Endothelial cell of umbilical vein (primary cell): ENCODE measurements at regions not wholly inside any gene's neighbourhood (a gene's known extent, or its start where the extent isn't known, plus 50 kb on each side); places are given as distances from the start of the nearest gene placed in this dataset.

ENCODE experiments used
- BruUV-seq: library from RNA; stranded (reverse); fragments of 400-500 nt; replicated peaks from 2 replicates; lab custom pipeline; 2021; lab: Mats Ljungman, UMichigan
- CTCF ChIA-PET: fragments of 300-600, 350-600 bp; sonication (Branson Sonifier 250); formaldehyde crosslinking; loops from one replicate; lab custom pipeline; 2021; ENCODE audit warnings: antibody characterized with exemption, inconsistent platforms; lab: Charles Lee
- POLR2A ChIA-PET: fragments of 300-600, 350-600 bp; sonication (Branson Sonifier 250); formaldehyde crosslinking; loops from one replicate; lab custom pipeline; 2021; ENCODE audit warnings: antibody characterized with exemption, inconsistent platforms; lab: Charles Lee
- DNase-seq: peaks from one replicate; pipeline ENCODE4 v3.0.0-alpha.2; 2011; ENCODE audit warnings: low read depth, low spot score
- FAIRE-seq: peaks from 2 replicates; lab custom pipeline; 2011; peaks lifted over from hg19 to GRCh38; lab: Jason Lieb, UNC
- H2AFZ ChIP-seq: 2 replicates; pipeline ENCODE4 v1.6.0; 2012; ENCODE audit warnings: low read depth, low read length, control low read depth, inconsistent platforms
- H3K27ac ChIP-seq: 2 replicates; pipeline ENCODE4 v1.5.1; 2011; ENCODE audit warnings: low read depth, mild to moderate bottlenecking, control low read depth, low read length, moderate library complexity; ENCODE audit not compliant: insufficient read depth
- H3K27me3 ChIP-seq, 2 experiments: 2 replicates each; pipeline versions ENCODE4 v1.6.0 to v1.6.1; 2011; ENCODE audit warnings: low read length in 2 of 2, mixed read lengths in 1 of 2; ENCODE audit not compliant: control insufficient read depth in 2 of 2, insufficient read depth in 2 of 2
- H3K36me3 ChIP-seq, 2 experiments: 2 replicates in 1 of 2; 3 replicates in 1 of 2; pipeline ENCODE4 v1.5.1; 2011; ENCODE audit warnings: low read length in 2 of 2, mild to moderate bottlenecking in 1 of 2, moderate library complexity in 1 of 2; ENCODE audit not compliant: control insufficient read depth in 2 of 2, insufficient read depth in 2 of 2; ENCODE audit errors: extremely low read depth in 1 of 2
- H3K4me1 ChIP-seq: 3 replicates; pipeline ENCODE4 v1.5.1; 2011; ENCODE audit warnings: mild to moderate bottlenecking, low read length; ENCODE audit not compliant: control insufficient read depth, insufficient read depth; ENCODE audit errors: extremely low read depth
- H3K4me2 ChIP-seq: 2 replicates; pipeline ENCODE4 v1.6.1; 2011; ENCODE audit warnings: low read length, control low read depth, mixed read lengths; ENCODE audit not compliant: insufficient read depth
- H3K4me3 ChIP-seq, 3 experiments: fragments of 200-600 bp in 1 of 3; sonication (generic), shearing (Covaris generic) in 1 of 3; replicated peaks in 1 of 3; 2 replicates each; pipeline ENCODE4 v1.5.1; 2011 to 2016; ENCODE audit warnings: control low read depth in 3 of 3, low read length in 3 of 3, mild to moderate bottlenecking in 2 of 3, inconsistent platforms in 1 of 3, low read depth in 1 of 3, moderate library complexity in 1 of 3; ENCODE audit not compliant: insufficient read depth in 1 of 3
- H3K79me2 ChIP-seq: 2 replicates; pipeline ENCODE4 v1.6.0; 2012; ENCODE audit warnings: low read length, inconsistent platforms; ENCODE audit not compliant: control insufficient read depth, insufficient read depth
- H3K9ac ChIP-seq: replicated peaks from 2 replicates; pipeline ENCODE3; 2011; ENCODE audit warnings: low read length, control low read depth; ENCODE audit not compliant: insufficient read depth; ENCODE audit errors: extremely low read depth
- H3K9me1 ChIP-seq: replicated peaks from 3 replicates; pipeline ENCODE4 v1.6.0; 2011; ENCODE audit warnings: mild to moderate bottlenecking, low read length; ENCODE audit not compliant: control insufficient read depth, insufficient read depth; ENCODE audit errors: extremely low read depth
- H3K9me3 ChIP-seq: replicated peaks from 2 replicates; pipeline ENCODE4 v1.5.1; 2012; ENCODE audit warnings: low read length, inconsistent platforms; ENCODE audit not compliant: control insufficient read depth, insufficient read depth
- H4K20me1 ChIP-seq: replicated peaks from 2 replicates; pipeline ENCODE3; 2011; ENCODE audit warnings: mild to moderate bottlenecking, low read length; ENCODE audit not compliant: control insufficient read depth, insufficient read depth; ENCODE audit errors: extremely low read depth
- CTCF ChIP-seq, 2 donors: IDR thresholded peaks; 1 replicate in 1 of 2; 2 replicates in 1 of 2; pipeline ENCODE4 v1.5.1; 2011; ENCODE audit warnings: low read length in 2 of 2, mild to moderate bottlenecking in 2 of 2, moderate library complexity in 2 of 2, control low read depth in 1 of 2, inconsistent platforms in 1 of 2, low read depth in 1 of 2; ENCODE audit not compliant: insufficient read depth in 1 of 2; ENCODE audit errors: extremely low read depth in 1 of 2
- EZH2 ChIP-seq: IDR thresholded peaks from 2 replicates; pipeline ENCODE4 v1.6.1; 2012; ENCODE audit warnings: borderline replicate concordance, low read depth, mild to moderate bottlenecking, moderate library complexity, low read length, inconsistent platforms; ENCODE audit not compliant: severe bottlenecking
- FOS ChIP-seq: IDR thresholded peaks from 2 replicates; pipeline ENCODE4 v1.6.1; 2011; ENCODE audit warnings: mild to moderate bottlenecking, low read length, moderate library complexity, borderline replicate concordance; ENCODE audit not compliant: insufficient read depth
- GATA2 ChIP-seq: IDR thresholded peaks from 2 replicates; pipeline ENCODE4 v1.7.0; 2011; ENCODE audit warnings: low read depth, mild to moderate bottlenecking, moderate library complexity, mixed read lengths, low read length; ENCODE audit not compliant: insufficient read length, insufficient read depth
- JUN ChIP-seq: IDR thresholded peaks from 2 replicates; pipeline ENCODE4 v1.6.1; 2011; ENCODE audit warnings: borderline replicate concordance, low read depth; ENCODE audit not compliant: insufficient read length, insufficient read depth
- MAX ChIP-seq: IDR thresholded peaks from 2 replicates; pipeline ENCODE4 v1.6.1; 2011; ENCODE audit not compliant: insufficient read depth, insufficient read length
- MYC ChIP-seq: IDR thresholded peaks from one replicate; pipeline ENCODE4 v1.6.1; 2011; ENCODE audit warnings: mild to moderate bottlenecking, low read depth, low read length
- POLR2A ChIP-seq: IDR thresholded peaks from 2 replicates; pipeline ENCODE4 v1.6.1; 2012; ENCODE audit warnings: low read depth, mild to moderate bottlenecking, control low read depth, low read length
- POLR2AphosphoS5 ChIP-seq: IDR thresholded peaks from 2 replicates; pipeline ENCODE4 v1.6.1; 2012; ENCODE audit warnings: low read depth, mild to moderate bottlenecking, control low read depth, low read length, moderate library complexity; ENCODE audit not compliant: insufficient read depth
- dilution Hi-C: fragments of 300-500 bp; cut with MboI; formaldehyde crosslinking; loops from one replicate; pipeline ENCODE4 v1.15.0; 2019; ENCODE audit warnings: low sequenced_read_pairs; ENCODE audit not compliant: extremely low pct_ligation_motif_present
- intact Hi-C: fragments of 100-400 bp; cut with micrococcal nuclease; formaldehyde crosslinking; loops from one replicate; pipeline ENCODE4 v1.10.0; 2022

- H3K36me3 ChIP-seq = no peaks in the 10 kb centered on the region
- no peak overlapping the region for H3K9ac ChIP-seq
- POLR2A ChIA-PET = no interaction called here
These were observed 276.8 kb upstream of the CLINT1 start for GRCh38 chr5:158135682-158136179.

More at GRCh38 chr5:158135682-158136179, 276.8 kb upstream of the CLINT1 start:
- Histone ChIP-seq H3K4me1 (no peaks in the 10 kb centered on the region), H3K4me3 (no peak overlapping the region), H3K27ac (no peak overlapping the region), H3K79me2 (no peaks in the 10 kb centered on the region), H4K20me1 (no peaks in the 10 kb centered on the region), H2AFZ (no peak overlapping the region), H3K9me3 (no peaks in the 10 kb centered on the region), H3K27me3 (no peaks in the 10 kb centered on the region), H3K9me1 (no peaks in the 10 kb centered on the region), H3K4me2 (no peak overlapping the region)
- intact Hi-C loops (no loop called here), dilution Hi-C loops (no loop called here)
- no TSS peak for BruUV-seq
- FAIRE-seq = no peak
- TF ChIP-seq FOS (no peak), MYC (no peak), CTCF (IDR thresholded peaks at IDR 0.05; ENCODE audit: extremely low read depth in 1 of 2, insufficient read depth in 1 of 2, low read depth in 1 of 2, low read length in 2 of 2) (no peak), MAX (no peak), JUN (no peak), GATA2 (no peak), POLR2A (no peak), EZH2 (no peak), POLR2AphosphoS5 (no peak)
- CTCF ChIA-PET = interaction anchor here (1.6 kb wide), 1 partner anchor 61 kb away, joined by 7 read pairs; no protein-coding TSS in a partner anchor
- DNase-seq = no peak
